ENCODE measurements at regions not wholly inside any gene's neighbourhood (a gene's known extent, or its start where the extent isn't known, plus 50 kb on each side); places are given as distances from the start of the nearest gene placed in this dataset.
"Not testable (repeated sequence)": the region's sequence is repeated elsewhere in the genome, so short reads cannot be mapped to it uniquely, and the experiment has no call there.

DNA sequence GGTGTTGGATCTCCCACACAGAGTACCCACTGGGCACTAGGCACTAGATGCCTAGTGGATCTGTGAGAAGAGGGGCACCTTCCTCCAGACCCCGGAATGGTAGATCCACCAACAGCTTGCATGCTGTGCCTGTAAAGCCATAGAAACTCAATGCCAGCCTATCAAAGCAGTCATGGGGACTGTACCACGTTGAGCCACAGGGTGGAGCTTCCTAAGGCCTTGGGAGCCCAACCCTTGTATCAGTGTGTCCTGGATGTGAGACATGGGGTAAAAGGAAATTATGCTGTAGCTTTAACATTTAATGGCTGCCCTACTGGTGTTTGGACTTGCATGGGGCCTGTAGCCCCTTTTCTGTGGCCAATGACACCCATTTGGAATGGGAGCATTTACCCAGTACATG is 1024.9 kb downstream of the TMEM121 start:
- DNase-seq (ENCODE audit: low read depth in 1 of 2, low spot score in 1 of 2), result no peak
- H3K4me1 ChIP-seq (ENCODE audit: low read depth), result no peaks in the 10 kb centered on the region
- H3K27me3 ChIP-seq, result no peaks in the 10 kb centered on the region
- H3K36me3 ChIP-seq, result no peaks in the 10 kb centered on the region
- H3K27ac ChIP-seq, result no peak overlapping the region
- TF ChIP-seq, protein P1, sequence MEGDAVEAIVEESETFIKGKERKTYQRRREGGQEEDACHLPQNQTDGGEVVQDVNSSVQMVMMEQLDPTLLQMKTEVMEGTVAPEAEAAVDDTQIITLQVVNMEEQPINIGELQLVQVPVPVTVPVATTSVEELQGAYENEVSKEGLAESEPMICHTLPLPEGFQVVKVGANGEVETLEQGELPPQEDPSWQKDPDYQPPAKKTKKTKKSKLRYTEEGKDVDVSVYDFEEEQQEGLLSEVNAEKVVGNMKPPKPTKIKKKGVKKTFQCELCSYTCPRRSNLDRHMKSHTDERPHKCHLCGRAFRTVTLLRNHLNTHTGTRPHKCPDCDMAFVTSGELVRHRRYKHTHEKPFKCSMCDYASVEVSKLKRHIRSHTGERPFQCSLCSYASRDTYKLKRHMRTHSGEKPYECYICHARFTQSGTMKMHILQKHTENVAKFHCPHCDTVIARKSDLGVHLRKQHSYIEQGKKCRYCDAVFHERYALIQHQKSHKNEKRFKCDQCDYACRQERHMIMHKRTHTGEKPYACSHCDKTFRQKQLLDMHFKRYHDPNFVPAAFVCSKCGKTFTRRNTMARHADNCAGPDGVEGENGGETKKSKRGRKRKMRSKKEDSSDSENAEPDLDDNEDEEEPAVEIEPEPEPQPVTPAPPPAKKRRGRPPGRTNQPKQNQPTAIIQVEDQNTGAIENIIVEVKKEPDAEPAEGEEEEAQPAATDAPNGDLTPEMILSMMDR (IDR thresholded peaks at IDR 0.05; ENCODE audit: low read depth, low read length), result no peak
- H3K4me3 ChIP-seq, result no peak overlapping the region
- peaks cover 4% of the 10 kb centered on the region for H3K9me3 ChIP-seq (ENCODE audit: low read depth)

DNA sequence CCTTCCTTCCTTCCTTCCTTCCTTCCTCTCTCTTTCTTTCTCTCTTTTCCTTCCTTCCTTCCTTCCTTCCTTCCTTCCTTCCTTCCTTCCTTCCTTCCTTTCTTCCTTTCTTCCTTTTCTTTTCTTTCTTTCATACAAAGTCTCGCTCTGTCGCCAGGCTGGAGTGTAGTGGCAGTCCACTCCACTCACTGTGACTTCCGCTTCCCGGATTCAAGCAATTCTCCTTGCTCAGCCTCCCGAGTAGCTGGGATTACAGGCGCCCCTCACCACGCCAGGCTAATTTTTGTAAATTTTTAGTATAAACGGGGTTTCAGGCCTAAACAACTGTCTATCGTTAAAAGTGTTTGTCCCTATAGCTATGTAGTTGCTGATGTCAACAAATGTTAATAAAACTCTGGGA is 1029.8 kb downstream of the TMEM121 start:
- H3K4me3 ChIP-seq; H3K9me3 ChIP-seq (ENCODE audit: low read depth); H3K36me3 ChIP-seq; H3K27me3 ChIP-seq; DNase-seq (ENCODE audit: low read depth in 1 of 2, low spot score in 1 of 2); H3K4me1 ChIP-seq (ENCODE audit: low read depth); H3K27ac ChIP-seq: not testable (repeated sequence)

DNA sequence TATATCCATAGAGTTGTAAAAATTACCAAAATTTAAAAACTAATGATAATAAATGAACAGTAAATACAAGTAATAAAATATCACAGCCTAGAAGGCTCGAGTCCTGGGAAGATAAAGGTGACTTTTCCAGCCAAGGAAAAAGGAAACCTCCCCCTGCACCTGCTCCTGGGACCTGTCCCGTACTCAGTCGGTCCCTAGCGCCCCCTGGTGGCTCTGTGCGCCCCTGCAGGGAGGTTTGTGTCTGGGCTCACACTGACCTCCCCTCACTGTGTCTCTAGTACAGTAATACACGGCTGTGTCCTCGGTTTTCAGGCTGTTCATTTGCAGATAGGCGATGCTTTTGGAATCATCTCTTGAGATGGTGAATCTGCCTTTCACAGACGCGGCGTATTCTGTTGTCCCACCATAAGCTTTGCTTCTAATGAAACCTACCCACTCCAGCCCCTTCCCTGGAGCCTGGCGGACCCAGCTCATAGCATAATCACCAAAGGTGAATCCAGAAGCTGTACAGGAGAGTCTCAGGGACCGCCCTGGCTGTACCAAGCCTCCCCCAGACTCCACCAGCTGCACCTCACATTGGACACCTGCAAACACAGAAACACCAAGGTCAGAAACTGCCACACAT is 1030.4 kb downstream of the TMEM121 start:
- H3K9me3 ChIP-seq (ENCODE audit: low read depth), result peaks cover 6% of the 10 kb centered on the region
- H3K4me3 ChIP-seq, result no peak overlapping the region
- H3K27ac ChIP-seq, result no peak overlapping the region
- H3K36me3 ChIP-seq, result no peaks in the 10 kb centered on the region
- no peaks in the 10 kb centered on the region for H3K4me1 ChIP-seq (ENCODE audit: low read depth)
- H3K27me3 ChIP-seq, result no peaks in the 10 kb centered on the region
- TF ChIP-seq, protein P1 (IDR thresholded peaks at IDR 0.05; ENCODE audit: low read depth, low read length), result no peak
- no peak for DNase-seq (ENCODE audit: low read depth in 1 of 2, low spot score in 1 of 2)

DNA sequence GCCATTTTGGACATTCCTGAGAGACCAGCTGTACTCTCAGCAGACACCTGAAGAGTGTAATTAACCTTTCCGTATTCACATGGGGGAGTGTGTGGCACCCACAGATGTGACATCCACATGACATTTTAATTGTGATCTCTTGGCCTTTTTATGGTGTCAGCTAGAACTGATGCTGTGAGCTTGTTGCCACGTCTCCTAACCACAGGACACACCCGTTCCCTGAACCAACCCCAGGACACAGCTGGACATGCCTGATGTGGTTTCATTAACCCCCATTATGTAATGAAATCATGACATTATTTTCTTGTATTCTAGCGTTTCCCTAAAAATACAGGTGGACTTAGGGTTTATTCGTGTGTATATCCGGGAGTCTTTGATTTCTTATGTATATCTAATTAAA is 1036.1 kb downstream of the TMEM121 start:
- TF ChIP-seq, protein P1 (IDR thresholded peaks at IDR 0.05; ENCODE audit: low read depth, low read length), result no peak
- no peak for DNase-seq (ENCODE audit: low read depth in 1 of 2, low spot score in 1 of 2)
- Histone ChIP-seq H3K36me3 (no peaks in the 10 kb centered on the region), H3K4me3 (no peak overlapping the region), H3K27me3 (no peaks in the 10 kb centered on the region), H3K27ac (no peak overlapping the region), H3K9me3 (ENCODE audit: low read depth) (peaks cover 2% of the 10 kb centered on the region), H3K4me1 (ENCODE audit: low read depth) (no peaks in the 10 kb centered on the region)

DNA sequence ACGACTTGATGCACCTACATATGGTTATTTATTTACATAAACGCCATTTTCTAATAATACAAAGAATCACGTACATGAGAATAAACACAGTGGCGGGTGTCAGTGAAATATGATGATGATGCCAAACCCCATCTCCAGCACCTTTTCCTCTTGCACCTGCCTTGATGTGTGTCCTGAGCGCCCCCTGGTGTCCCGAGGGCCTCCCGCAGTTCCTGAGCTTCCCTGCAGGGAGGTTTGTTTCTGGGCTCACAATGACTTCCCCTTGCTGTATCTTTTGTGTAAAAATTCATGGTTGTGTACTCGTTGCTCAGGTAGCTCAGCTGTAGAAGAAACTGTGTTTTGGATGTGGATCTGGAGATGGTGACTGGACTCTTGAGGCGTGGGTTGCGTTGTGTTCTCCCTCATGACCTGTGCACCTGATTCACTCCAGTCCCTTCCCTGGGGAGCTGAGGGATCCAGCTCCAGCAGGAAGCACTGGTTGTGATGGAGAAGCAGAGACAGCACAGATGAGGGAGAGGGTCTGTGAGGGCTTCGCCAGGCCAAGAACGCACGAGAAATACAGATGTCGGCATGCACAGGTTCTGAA is 1037.8 kb downstream of the TMEM121 start:
- no peak for DNase-seq (ENCODE audit: low read depth in 1 of 2, low spot score in 1 of 2)
- no peak overlapping the region for H3K27ac ChIP-seq

DNA sequence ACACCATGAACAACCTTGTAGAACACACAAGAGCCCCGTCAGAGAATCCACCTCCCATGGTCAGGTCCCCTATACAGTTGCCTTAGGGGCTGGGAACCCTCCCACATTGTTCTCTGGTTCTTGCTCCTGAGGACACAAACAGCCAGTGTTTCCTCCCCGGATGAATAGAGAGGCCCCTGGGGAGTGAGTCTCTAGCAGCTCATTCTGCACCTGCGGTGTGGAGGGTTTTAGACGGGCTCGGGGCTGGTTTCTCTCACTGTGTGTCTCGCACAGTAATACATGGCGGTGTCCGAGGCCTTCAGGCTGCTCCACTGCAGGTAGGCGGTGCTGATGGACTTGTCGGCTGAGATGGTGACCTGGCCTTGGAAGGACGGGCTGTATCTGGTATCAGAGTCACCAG is 1052.1 kb downstream of the TMEM121 start:
- DNase-seq (ENCODE audit: low read depth in 1 of 2, low spot score in 1 of 2), result no peak
- Histone ChIP-seq H3K27ac (no peak overlapping the region), H3K36me3 (no peaks in the 10 kb centered on the region), H3K4me1 (ENCODE audit: low read depth) (no peaks in the 10 kb centered on the region), H3K27me3 (no peaks in the 10 kb centered on the region), H3K4me3 (no peak overlapping the region), H3K9me3 (ENCODE audit: low read depth) (no peaks in the 10 kb centered on the region)
- TF ChIP-seq, protein P1 (IDR thresholded peaks at IDR 0.05; ENCODE audit: low read depth, low read length), result no peak

More for the DNA sequence above, 1037.8 kb downstream of the TMEM121 start:
- TF ChIP-seq, protein P1 (IDR thresholded peaks at IDR 0.05; ENCODE audit: low read depth, low read length), result no peak
- Histone ChIP-seq H3K27me3 (no peaks in the 10 kb centered on the region), H3K4me1 (ENCODE audit: low read depth) (no peaks in the 10 kb centered on the region), H3K36me3 (no peaks in the 10 kb centered on the region), H3K9me3 (ENCODE audit: low read depth) (no peaks in the 10 kb centered on the region), H3K4me3 (no peak overlapping the region)
